Astrocyte (in vitro differentiated cells and primary cell): ENCODE measurements at regions not wholly inside any gene's neighbourhood (a gene's known extent, or its start where the extent isn't known, plus 50 kb on each side); places are given as distances from the start of the nearest gene placed in this dataset.

Experiments used
- EZH2 ChIP-seq: IDR thresholded peaks from 2 replicates; pipeline ENCODE4 v1.6.1; 2012; ENCODE audit warnings: mild to moderate bottlenecking, low read length, inconsistent platforms; ENCODE audit not compliant: insufficient read depth
- TF ChIP-seq, protein P1 (sequence below): IDR thresholded peaks from 2 replicates; pipeline ENCODE4 v1.5.1; 2011; ENCODE audit warnings: low read depth, mild to moderate bottlenecking, inconsistent platforms, low read length, moderate library complexity; ENCODE audit not compliant: insufficient read depth

DNA sequence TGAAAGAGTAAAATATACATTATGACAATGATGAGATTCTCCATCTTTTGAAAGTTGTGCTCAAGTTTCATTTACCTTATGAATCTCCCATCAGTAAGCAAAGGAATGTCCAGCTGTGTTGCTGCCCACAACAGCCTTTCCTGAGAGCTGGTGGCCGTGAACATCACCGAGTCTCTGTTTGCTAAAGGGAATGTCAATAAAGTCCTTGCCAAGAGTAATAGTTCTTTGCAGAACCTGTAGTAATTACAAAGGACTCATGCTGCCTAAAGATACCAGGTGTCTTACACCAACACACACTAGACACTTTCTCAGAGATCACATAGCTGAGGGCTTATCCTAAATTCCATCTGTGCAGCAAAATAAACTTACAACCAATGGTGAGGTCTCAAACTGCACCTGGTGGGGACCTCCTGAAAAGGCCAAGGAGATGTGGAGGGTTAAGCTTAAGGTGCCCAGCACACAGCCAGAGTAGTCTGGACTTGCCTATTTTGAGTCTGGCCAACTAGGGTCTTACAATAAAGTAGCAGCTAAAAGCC, 111.1 kb upstream of the DAPK1 start:
- TF ChIP-seq, protein P1, sequence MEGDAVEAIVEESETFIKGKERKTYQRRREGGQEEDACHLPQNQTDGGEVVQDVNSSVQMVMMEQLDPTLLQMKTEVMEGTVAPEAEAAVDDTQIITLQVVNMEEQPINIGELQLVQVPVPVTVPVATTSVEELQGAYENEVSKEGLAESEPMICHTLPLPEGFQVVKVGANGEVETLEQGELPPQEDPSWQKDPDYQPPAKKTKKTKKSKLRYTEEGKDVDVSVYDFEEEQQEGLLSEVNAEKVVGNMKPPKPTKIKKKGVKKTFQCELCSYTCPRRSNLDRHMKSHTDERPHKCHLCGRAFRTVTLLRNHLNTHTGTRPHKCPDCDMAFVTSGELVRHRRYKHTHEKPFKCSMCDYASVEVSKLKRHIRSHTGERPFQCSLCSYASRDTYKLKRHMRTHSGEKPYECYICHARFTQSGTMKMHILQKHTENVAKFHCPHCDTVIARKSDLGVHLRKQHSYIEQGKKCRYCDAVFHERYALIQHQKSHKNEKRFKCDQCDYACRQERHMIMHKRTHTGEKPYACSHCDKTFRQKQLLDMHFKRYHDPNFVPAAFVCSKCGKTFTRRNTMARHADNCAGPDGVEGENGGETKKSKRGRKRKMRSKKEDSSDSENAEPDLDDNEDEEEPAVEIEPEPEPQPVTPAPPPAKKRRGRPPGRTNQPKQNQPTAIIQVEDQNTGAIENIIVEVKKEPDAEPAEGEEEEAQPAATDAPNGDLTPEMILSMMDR, result no peak
- TF ChIP-seq EZH2, result no peak
